CD4-positive, alpha-beta T cell (primary cell): ENCODE measurements at regions not wholly inside any gene's neighbourhood (a gene's known extent, or its start where the extent isn't known, plus 50 kb on each side); places are given as distances from the start of the nearest gene placed in this dataset.
A peak's percentile ranks its signal among the peaks of the same experiment; 100 is the strongest.

Source experiments
- ATAC-seq: fragments of 200-7000 bp; cut with Tn5 transposase; one replicate; pipeline ENCODE4 v1.10.0; 2022; ENCODE audit warnings: mild to moderate bottlenecking; ENCODE audit not compliant: poor library complexity
- CTCF ChIA-PET: fragments of 350-600 bp; sonication (Branson Sonifier 250); formaldehyde crosslinking; loops from one replicate; lab custom pipeline; 2021; ENCODE audit warnings: antibody characterized with exemption, inconsistent platforms; lab: Charles Lee
- POLR2A ChIA-PET: fragments of 350-600 bp; sonication (Branson Sonifier 250); formaldehyde crosslinking; loops from one replicate; lab custom pipeline; 2021; ENCODE audit warnings: antibody characterized with exemption, inconsistent platforms; lab: Charles Lee
- DNase-seq, 14 experiments: peaks; one replicate each; pipeline ENCODE4 v3.0.0-alpha.2; 2013 to 2020; ENCODE audit warnings: mixed read lengths in 2 of 14
- H3K27ac ChIP-seq, 2 donors: one replicate each; pipeline versions ENCODE4 v1.5.1 to v1.7.0; 2013; ENCODE audit warnings: low read length in 2 of 2, low read depth in 1 of 2, mild to moderate bottlenecking in 1 of 2
- H3K27me3 ChIP-seq, 2 experiments: 1 replicate in 1 of 2; 2 replicates in 1 of 2; pipeline versions ENCODE4 v1.6.1 to v1.7.0; 2013; ENCODE audit warnings: low read length in 2 of 2, control low read depth in 1 of 2, mild to moderate bottlenecking in 1 of 2, moderate library complexity in 1 of 2; ENCODE audit not compliant: insufficient read depth in 2 of 2, control insufficient read depth in 1 of 2
- H3K36me3 ChIP-seq: one replicate; pipeline ENCODE4 v1.6.1; 2013; ENCODE audit warnings: low read length, control low read depth; ENCODE audit not compliant: insufficient read depth
- H3K4me1 ChIP-seq: one replicate; pipeline ENCODE4 v1.6.1; 2013; ENCODE audit warnings: low read length, control low read depth; ENCODE audit not compliant: insufficient read depth
- H3K4me3 ChIP-seq: one replicate; pipeline ENCODE4 v1.5.1; 2013; ENCODE audit warnings: mild to moderate bottlenecking, low read length, moderate library complexity
- H3K9me3 ChIP-seq, 2 experiments: 1 replicate in 1 of 2; 2 replicates in 1 of 2; pipeline versions ENCODE4 v1.6.1 to v1.7.0; 2013; ENCODE audit warnings: low read length in 2 of 2, mild to moderate bottlenecking in 2 of 2, control low read depth in 1 of 2, moderate library complexity in 1 of 2; ENCODE audit not compliant: control insufficient read depth in 1 of 2, insufficient read depth in 1 of 2
- H3K27ac Mint-ChIP-seq: one replicate; pipeline ENCODE4 v1.8.0; 2020; ENCODE audit warnings: mixed read lengths
- H3K27me3 Mint-ChIP-seq: one replicate; pipeline ENCODE4 v1.8.0; 2021; ENCODE audit warnings: mixed read lengths
- H3K36me3 Mint-ChIP-seq: one replicate; pipeline ENCODE4 v1.8.0; 2021; ENCODE audit warnings: low read depth, mixed read lengths
- H3K4me1 Mint-ChIP-seq: one replicate; pipeline ENCODE4 v1.8.0; 2021; ENCODE audit warnings: low read depth, mixed read lengths
- H3K4me3 Mint-ChIP-seq: one replicate; pipeline ENCODE4 v1.8.0; 2020; ENCODE audit warnings: mild to moderate bottlenecking, mixed read lengths
- H3K9me3 Mint-ChIP-seq: one replicate; pipeline ENCODE4 v1.8.0; 2020; ENCODE audit warnings: mixed read lengths
- intact Hi-C, 2 experiments: fragments of 100-400 bp; cut with DNase I in 1 of 2; cut with micrococcal nuclease in 1 of 2; formaldehyde crosslinking; loops; one replicate each; pipeline versions ENCODE4 v1.15.1 to v1.9.0; 2023 to 2025; cut with DNase I, micrococcal nuclease
- TF ChIP-seq, protein P1 (sequence below): fragments of 200-600 bp; IDR thresholded peaks from one replicate; pipeline ENCODE4 v1.8.0; 2022; ENCODE audit warnings: antibody characterized with exemption, mild to moderate bottlenecking

DNA sequence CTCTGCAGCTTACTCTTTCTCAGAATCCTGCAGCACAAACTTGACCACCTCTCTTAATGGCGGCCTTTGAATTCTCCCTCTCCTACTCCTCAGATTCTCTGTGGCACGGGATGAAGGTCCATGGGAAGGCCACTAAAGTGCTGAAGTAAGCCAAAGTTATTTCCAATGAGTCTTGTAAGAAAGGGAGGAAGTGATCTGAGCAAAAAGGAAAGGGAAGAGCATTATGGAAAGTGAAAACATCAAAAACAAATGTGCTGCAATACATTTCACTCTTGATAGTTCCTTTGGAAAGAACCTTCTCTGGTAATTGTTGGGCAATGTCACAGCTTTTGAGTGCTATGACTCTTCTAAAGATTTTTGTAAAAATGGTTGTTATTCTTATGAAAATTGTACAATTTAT lies 54.3 kb upstream of the CAMK2D start:
- DNase-seq (peak in 2 of 14 experiments; percentile 35 to 37), ATAC-seq (no peak)
- no peaks in the 10 kb centered on the region for H3K36me3 ChIP-seq
- Mint-ChIP-seq H3K4me3 (no peak overlapping the region), H3K27ac (no peak overlapping the region), H3K4me1 (no peaks in the 10 kb centered on the region), H3K9me3 (peaks cover 2% of the 10 kb centered on the region), H3K27me3 (no peaks in the 10 kb centered on the region), H3K36me3 (no peaks in the 10 kb centered on the region)
- intact Hi-C loops, result no loop called here
- TF ChIP-seq, protein P1, sequence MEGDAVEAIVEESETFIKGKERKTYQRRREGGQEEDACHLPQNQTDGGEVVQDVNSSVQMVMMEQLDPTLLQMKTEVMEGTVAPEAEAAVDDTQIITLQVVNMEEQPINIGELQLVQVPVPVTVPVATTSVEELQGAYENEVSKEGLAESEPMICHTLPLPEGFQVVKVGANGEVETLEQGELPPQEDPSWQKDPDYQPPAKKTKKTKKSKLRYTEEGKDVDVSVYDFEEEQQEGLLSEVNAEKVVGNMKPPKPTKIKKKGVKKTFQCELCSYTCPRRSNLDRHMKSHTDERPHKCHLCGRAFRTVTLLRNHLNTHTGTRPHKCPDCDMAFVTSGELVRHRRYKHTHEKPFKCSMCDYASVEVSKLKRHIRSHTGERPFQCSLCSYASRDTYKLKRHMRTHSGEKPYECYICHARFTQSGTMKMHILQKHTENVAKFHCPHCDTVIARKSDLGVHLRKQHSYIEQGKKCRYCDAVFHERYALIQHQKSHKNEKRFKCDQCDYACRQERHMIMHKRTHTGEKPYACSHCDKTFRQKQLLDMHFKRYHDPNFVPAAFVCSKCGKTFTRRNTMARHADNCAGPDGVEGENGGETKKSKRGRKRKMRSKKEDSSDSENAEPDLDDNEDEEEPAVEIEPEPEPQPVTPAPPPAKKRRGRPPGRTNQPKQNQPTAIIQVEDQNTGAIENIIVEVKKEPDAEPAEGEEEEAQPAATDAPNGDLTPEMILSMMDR, result no peak
- no peaks in the 10 kb centered on the region for H3K4me1 ChIP-seq
- no peaks in the 10 kb centered on the region for H3K9me3 ChIP-seq
- CTCF ChIA-PET, result no interaction called here
- POLR2A ChIA-PET, result no interaction called here
- no peak overlapping the region for H3K27ac ChIP-seq
- H3K4me3 ChIP-seq, result no peak overlapping the region
- H3K27me3 ChIP-seq, result no peaks in the 10 kb centered on the region

DNA sequence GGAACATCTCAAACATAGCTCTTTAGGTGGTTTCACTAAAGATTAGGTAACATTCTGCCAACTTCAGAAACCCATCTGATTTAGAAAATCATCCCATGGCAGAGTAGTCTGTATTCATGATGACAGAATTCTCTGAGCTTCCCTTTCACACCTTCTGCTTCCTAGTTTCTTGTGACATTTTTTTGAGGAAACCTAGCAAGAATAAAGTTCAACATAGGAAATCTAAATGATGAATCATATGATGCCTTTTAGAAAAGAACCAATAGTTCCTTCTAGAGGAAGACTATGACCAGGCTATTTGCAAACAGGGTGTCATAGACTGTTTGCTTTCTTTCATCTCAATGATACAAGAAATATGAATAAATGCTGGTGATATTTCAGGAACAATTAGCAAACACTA lies 49.8 kb upstream of the CAMK2D start:
- ATAC-seq (no peak), DNase-seq (peak in 2 of 14 experiments; percentile 22 to 23)
- Mint-ChIP-seq H3K4me3 (no peak overlapping the region), H3K27me3 (no peaks in the 10 kb centered on the region), H3K36me3 (no peaks in the 10 kb centered on the region), H3K9me3 (peaks cover under 1% of the 10 kb centered on the region), H3K4me1 (no peaks in the 10 kb centered on the region), H3K27ac (no peak overlapping the region)
- POLR2A ChIA-PET, result no interaction called here
- CTCF ChIA-PET, result no interaction called here
- TF ChIP-seq, protein P1, result no peak
- Histone ChIP-seq H3K4me3 (no peak overlapping the region), H3K36me3 (no peaks in the 10 kb centered on the region), H3K4me1 (no peaks in the 10 kb centered on the region), H3K27me3 (peaks cover 0 to 3% of the 10 kb centered on the region in 2 experiments), H3K27ac (no peak overlapping the region), H3K9me3 (no peaks in the 10 kb centered on the region)
- intact Hi-C loops, result no loop called here
